Nephron progenitor cell (in vitro differentiated cells): ENCODE measurements at regions not wholly inside any gene's neighbourhood (a gene's known extent, or its start where the extent isn't known, plus 50 kb on each side); places are given as distances from the start of the nearest gene placed in this dataset.

Experiments
- DNase-seq: peaks from one replicate; pipeline ENCODE4 v3.0.0; 2021
- H3K27ac Mint-ChIP-seq: 2 replicates; pipeline ENCODE4 v1.8.0; 2021; ENCODE audit warnings: mild to moderate bottlenecking, moderate library complexity, mixed read lengths
- H3K27me3 Mint-ChIP-seq: 2 replicates; pipeline ENCODE4 v1.8.0; 2021; ENCODE audit warnings: mild to moderate bottlenecking, low read depth, mixed read lengths; ENCODE audit not compliant: poor library complexity
- H3K36me3 Mint-ChIP-seq: 2 replicates; pipeline ENCODE4 v1.8.0; 2021; ENCODE audit warnings: low read depth, mixed read lengths
- H3K4me1 Mint-ChIP-seq: 2 replicates; pipeline ENCODE4 v1.8.0; 2021; ENCODE audit warnings: mixed read lengths
- H3K4me3 Mint-ChIP-seq: 2 replicates; pipeline ENCODE4 v1.8.0; 2021; ENCODE audit warnings: mild to moderate bottlenecking, moderate library complexity, mixed read lengths
- H3K9me3 Mint-ChIP-seq: 2 replicates; pipeline ENCODE4 v1.8.0; 2021; ENCODE audit warnings: mild to moderate bottlenecking, moderate library complexity, mixed read lengths
- CTCF ChIP-seq: fragments of 200-600 bp; sonication (generic); IDR thresholded peaks from 2 replicates; pipeline ENCODE4 v1.5.0; 2021; ENCODE audit warnings: antibody characterized with exemption

- Mint-ChIP-seq H3K9me3 (no peaks in the 10 kb centered on the region), H3K36me3 (no peaks in the 10 kb centered on the region), H3K27ac (no peak overlapping the region), H3K4me1 (peaks cover 62% of the 10 kb centered on the region), H3K27me3 (peaks cover 6% of the 10 kb centered on the region), H3K4me3 (no peak overlapping the region)
- DNase-seq: no peak
- no peak for TF ChIP-seq CTCF
Observed at GRCh38 chr10:33114451-33114952, 156.5 kb upstream of the ITGB1 start.

- H3K4me1 Mint-ChIP-seq: peaks cover 72% of the 10 kb centered on the region
- no peak for DNase-seq
- no peak overlapping the region for H3K4me3 Mint-ChIP-seq
- H3K36me3 Mint-ChIP-seq: no peaks in the 10 kb centered on the region
- peaks cover 3% of the 10 kb centered on the region for H3K27me3 Mint-ChIP-seq
- no peak overlapping the region for H3K27ac Mint-ChIP-seq
- H3K9me3 Mint-ChIP-seq: no peaks in the 10 kb centered on the region
- no peak for TF ChIP-seq CTCF
Observed at GRCh38 chr10:33113466-33113865, 155.4 kb upstream of the ITGB1 start.

GRCh38 chr10:33112831-33113455 is 154.9 kb upstream of the ITGB1 start:
- H3K4me1 Mint-ChIP-seq: peaks cover 78% of the 10 kb centered on the region

GRCh38 chr10:33111488-33112051 is 153.5 kb upstream of the ITGB1 start:
- Mint-ChIP-seq H3K36me3 (no peaks in the 10 kb centered on the region), H3K27ac (no peak overlapping the region), H3K4me3 (no peak overlapping the region), H3K9me3 (no peaks in the 10 kb centered on the region), H3K4me1 (peaks cover 87% of the 10 kb centered on the region), H3K27me3 (peaks cover 3% of the 10 kb centered on the region)
- TF ChIP-seq CTCF: no peak
- DNase-seq: no peak

More at GRCh38 chr10:33112831-33113455, 154.9 kb upstream of the ITGB1 start:
- no peak for DNase-seq
- Mint-ChIP-seq H3K27me3 (peaks cover 3% of the 10 kb centered on the region), H3K27ac (no peak overlapping the region), H3K9me3 (no peaks in the 10 kb centered on the region), H3K36me3 (no peaks in the 10 kb centered on the region), H3K4me3 (no peak overlapping the region)
- TF ChIP-seq CTCF: no peak

GRCh38 chr10:33109788-33110469 is 151.9 kb upstream of the ITGB1 start:
- Mint-ChIP-seq H3K4me3 (no peak overlapping the region), H3K36me3 (no peaks in the 10 kb centered on the region), H3K4me1 (peaks cover 75% of the 10 kb centered on the region), H3K9me3 (peaks cover 2% of the 10 kb centered on the region), H3K27ac (peak overlapping the region; percentile 69), H3K27me3 (peaks cover 5% of the 10 kb centered on the region)
- DNase-seq: no peak
- TF ChIP-seq CTCF: no peak
